Islet precursor cell (in vitro differentiated cells): ENCODE measurements at regions not wholly inside any gene's neighbourhood (a gene's known extent, or its start where the extent isn't known, plus 50 kb on each side); places are given as distances from the start of the nearest gene placed in this dataset.
"Not testable (repeated sequence)": the region's sequence is repeated elsewhere in the genome, so short reads cannot be mapped to it uniquely, and the experiment has no call there.

Experiments used
- DNase-seq: peaks from one replicate; pipeline ENCODE4 v3.0.0-alpha.2; 2018

DNA sequence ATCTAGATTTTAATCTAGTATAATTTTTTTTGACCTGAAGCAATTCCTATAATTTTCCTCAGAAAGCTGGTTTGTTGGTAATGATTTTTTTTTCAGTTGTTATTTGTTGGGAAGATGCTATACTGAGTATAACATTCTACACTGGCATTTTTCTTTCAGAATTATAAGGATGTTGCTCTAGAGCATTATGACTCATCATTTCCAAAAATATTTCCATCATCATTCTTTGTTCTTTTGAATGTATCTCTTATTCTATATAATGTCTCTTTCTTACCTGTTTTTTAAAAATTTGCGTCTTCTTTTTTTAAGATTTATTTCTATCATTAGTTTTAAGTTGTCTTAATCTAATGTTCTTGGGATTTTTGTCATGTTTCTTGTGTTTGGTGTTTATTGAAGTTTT is 356.5 kb upstream of the KCND2 start:
- DNase-seq: no peak

DNA sequence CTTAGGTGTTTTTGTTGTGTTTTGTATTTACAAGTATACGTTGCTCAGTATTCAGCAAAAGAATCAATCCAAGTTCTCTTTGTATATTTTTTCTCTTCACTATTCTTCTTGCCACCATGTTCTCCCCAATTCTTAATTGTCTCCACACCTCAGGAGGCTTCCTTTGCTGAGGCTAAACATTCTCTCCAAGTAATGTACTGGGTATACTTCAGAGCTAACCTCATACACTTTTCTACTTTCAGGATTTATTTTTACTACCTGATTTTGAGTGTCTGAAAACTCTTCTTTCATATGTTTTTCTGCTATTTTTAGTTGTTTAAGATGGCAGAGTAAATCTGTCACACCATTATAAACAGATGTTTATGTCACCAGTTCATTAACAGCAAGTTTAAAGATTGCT is 354.8 kb upstream of the KCND2 start:
- no peak for DNase-seq

GRCh38 chr7:119919986-119920385 is 353.0 kb upstream of the KCND2 start:
- no peak for DNase-seq

- no peak for DNase-seq
These were observed 347.2 kb upstream of the KCND2 start for GRCh38 chr7:119925581-119926289.

- no peak for DNase-seq
These were observed 343.1 kb upstream of the KCND2 start for GRCh38 chr7:119929891-119930290.

DNA sequence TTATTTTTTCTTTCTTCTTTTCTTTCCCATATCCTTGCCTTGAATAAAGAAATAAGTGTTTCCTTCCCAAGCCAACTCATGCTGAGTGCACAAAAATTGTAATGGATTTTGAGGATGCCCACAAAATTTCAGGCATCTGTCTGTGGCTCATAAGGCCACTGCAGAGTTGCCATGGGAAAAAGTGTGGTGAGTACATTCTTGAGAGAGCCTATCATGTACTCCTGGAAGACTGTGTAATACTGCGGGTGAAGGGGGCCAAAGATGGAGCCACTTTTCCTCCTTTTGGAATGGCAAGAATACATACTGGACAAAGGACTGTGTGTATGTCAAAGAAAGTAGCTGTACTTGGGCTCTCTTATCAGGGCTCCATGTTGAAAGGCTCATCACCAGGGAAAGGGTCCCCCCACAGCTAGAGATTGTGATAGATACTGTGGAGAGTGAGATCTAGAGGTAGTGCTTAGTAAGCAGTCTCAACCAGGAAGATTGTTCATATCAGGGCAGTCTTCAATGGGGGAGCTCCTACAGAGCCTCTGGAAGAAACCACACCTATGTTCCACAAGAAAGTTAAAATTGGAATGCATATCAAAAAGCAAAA is 341.6 kb upstream of the KCND2 start:
- DNase-seq: no peak

GRCh38 chr7:119935418-119936025 is 337.5 kb upstream of the KCND2 start:
- DNase-seq: no peak

GRCh38 chr7:119936836-119937235 is 336.1 kb upstream of the KCND2 start:
- DNase-seq: no peak

DNA sequence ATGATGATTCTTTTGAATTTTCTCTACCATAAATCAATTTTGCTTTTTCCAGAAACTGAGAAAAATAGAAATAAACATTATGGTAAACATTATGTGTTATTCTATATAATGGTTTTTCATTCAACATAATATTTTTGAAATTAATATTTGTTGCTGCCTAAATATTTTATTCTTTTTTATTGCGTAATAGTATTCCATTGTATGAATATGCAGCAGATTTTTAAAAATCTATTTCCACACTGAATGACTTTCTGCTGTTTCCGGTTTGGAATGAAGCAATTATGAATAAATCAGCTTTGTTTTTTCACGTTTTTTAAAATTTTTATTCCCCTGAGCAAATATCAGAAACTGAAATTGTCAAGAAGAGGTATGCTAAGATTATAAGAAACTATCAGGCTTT is 335.2 kb upstream of the KCND2 start:
- DNase-seq: no peak

- no peak for DNase-seq
These were observed 328.9 kb upstream of the KCND2 start for GRCh38 chr7:119943942-119944600.

DNA sequence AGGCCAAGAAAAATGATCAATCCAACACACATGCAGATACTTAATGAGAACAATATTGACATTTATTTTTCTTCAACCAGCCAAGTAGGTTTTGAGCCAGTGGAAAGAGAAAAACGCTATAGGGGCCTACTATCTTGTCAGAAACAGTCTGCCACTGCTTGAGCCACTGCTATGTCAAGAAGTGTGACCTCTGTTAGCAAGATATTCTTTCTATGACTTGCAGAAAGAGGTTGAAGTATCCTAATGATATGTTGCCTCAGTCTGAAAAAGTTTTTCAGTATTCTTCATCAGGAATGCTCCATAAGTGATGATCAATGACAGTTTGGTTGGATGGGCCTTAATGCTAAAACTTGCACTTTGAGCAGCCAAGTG is 328.4 kb upstream of the KCND2 start:
- no peak for DNase-seq

GRCh38 chr7:119945822-119946221 is 327.2 kb upstream of the KCND2 start:
- no peak for DNase-seq

DNA sequence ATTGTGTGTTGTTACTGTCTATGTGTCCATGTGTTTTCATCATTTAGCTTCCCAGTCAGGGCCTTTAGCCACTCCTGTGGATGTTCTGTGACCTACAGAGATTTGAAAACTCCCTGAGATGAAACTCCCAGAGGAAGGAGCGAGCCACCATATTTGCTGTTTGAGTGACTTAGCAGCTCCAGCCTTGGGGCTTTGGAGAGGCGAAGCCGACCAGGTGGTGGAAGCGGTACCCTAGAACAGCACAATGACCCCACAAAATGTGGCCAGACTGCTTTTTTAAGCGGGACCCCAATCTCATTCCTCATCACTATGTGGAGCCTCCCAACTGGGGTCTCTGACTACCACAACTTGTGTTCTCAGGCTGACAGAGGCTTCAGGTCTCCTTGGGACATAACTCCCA is 323.9 kb upstream of the KCND2 start:
- DNase-seq: no peak

- DNase-seq: not testable (repeated sequence)
These were observed 322.5 kb upstream of the KCND2 start for GRCh38 chr7:119950390-119951041.

GRCh38 chr7:119951614-119952013 is 321.4 kb upstream of the KCND2 start:
- DNase-seq: not testable (repeated sequence)

- no peak for DNase-seq
These were observed 315.6 kb upstream of the KCND2 start for GRCh38 chr7:119957335-119957734.

DNA sequence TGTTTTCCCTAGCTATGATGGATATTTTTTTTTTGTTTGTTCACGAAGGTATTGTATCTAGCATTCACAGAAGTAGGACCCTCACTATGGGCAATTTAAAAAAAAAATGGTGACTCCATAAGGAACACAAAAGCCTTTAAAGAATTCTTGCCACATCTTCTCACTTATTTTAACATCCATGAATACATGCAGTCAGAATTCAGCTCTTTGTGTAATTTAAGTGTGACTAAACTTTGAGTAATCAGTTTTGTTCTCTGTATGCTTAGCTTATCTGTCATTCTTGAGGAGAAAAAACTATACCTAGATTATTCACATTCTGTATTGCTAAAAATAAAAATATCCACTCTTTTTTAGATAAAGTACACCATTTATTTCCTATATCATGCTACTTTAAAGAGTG is 313.2 kb upstream of the KCND2 start:
- DNase-seq: no peak

- DNase-seq: no peak
These were observed 309.3 kb upstream of the KCND2 start for GRCh38 chr7:119963654-119964053.

DNA sequence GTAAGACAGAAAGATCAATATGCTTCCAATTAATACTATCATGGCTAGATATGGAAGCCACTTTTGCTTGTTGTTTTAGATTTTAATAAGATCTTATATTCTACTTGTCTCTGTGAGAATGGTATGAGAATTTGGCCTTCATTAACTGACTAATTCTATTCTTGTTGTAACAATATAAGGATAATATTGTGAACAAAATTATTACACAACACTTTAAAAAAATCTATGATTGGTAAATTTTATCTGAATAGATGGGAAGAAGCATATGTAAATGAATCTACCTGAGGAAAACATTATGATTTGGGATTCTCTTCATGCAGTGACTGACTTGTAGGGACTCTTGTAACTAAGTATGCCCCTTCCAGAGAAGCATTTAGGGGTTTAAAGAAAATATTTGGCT is 308.9 kb upstream of the KCND2 start:
- DNase-seq: no peak

DNA sequence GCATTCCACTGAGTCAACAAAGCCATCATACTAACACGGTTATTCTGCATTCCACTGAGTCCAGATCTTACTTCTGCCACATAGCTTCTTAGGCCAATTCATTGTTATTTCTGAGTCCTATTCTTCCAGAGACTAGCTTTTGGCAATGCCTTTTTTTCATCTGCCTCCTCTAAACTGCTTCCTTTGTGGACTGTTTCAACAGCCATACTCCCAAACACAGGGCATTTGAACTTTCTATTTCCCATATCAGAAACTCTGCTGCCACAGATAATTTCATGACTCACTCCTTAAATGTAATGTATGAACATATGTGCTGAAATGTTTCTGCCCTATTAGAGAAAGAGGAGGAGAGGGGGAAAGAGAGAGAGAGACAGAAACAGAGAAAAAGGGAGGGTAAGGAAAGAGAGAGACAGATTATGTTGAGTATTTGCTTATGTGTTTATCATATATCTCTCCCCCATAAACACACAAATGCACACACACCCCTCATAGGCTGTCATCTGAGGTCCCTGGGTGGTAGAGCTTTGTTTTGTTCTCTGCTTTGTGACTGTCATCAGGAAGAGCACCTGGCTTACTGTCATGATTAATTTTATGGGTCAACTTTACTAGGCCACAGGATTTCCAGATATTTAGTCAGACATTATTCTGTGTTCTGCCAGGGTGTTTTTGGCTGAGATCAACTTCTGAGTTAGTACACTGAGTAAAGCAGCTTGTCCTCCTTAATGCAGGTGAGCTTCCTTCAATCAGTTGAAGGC is 308.0 kb upstream of the KCND2 start:
- DNase-seq: no peak

- DNase-seq: no peak
These were observed 305.8 kb upstream of the KCND2 start for GRCh38 chr7:119967221-119967620.

- not testable (repeated sequence) for DNase-seq
These were observed 304.6 kb upstream of the KCND2 start for GRCh38 chr7:119968411-119968810.

DNA sequence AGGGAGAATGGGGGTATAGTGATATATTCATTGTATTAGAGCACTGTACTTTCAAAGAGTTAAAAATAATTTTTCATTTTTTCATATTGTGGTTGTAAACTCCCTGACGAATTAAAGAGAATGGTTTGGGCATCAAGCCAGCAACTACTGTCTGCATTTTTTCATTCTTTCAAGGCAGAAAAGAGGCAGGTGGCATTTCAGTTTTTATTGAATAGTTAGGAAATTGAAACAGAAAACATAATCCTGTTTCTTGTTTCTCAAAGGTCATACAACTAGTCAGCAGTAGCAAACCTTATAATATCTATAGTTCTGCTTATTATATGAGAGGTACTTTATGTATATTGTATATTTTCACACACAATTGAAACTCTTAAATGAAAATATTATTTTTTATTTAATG is 303.9 kb upstream of the KCND2 start:
- DNase-seq: no peak
